GM18873 (cell line): ENCODE measurements at regions not wholly inside any gene's neighbourhood (a gene's known extent, or its start where the extent isn't known, plus 50 kb on each side); places are given as distances from the start of the nearest gene placed in this dataset.
"Not testable (repeated sequence)": the region's sequence is repeated elsewhere in the genome, so short reads cannot be mapped to it uniquely, and the experiment has no call there.

Source experiments
- ATAC-seq: cut with Tn5 transposase; IDR thresholded peaks from one replicate; pipeline ENCODE4 v1.9.1; 2021; ENCODE audit warnings: mild to moderate bottlenecking, moderate library complexity, moderate number of reproducible peaks; ENCODE audit not compliant: unreplicated experiment, low FRiP score

GRCh38 chr13:44629465-44630183, 53.5 kb upstream of the TSC22D1 start:
- ATAC-seq = no peak

- not testable (repeated sequence) for ATAC-seq
These were observed 52.7 kb upstream of the TSC22D1 start for GRCh38 chr13:44628826-44629225.

GRCh38 chr13:44627441-44627840, 51.3 kb upstream of the TSC22D1 start:
- ATAC-seq = no peak

- ATAC-seq = no peak
These were observed 50.0 kb upstream of the TSC22D1 start for GRCh38 chr13:44626176-44626575.
